SJCRH30 (cell line): ENCODE measurements at regions not wholly inside any gene's neighbourhood (a gene's known extent, or its start where the extent isn't known, plus 50 kb on each side); places are given as distances from the start of the nearest gene placed in this dataset.
A peak's percentile ranks its signal among the peaks of the same experiment; 100 is the strongest.
"Not testable (repeated sequence)": the region's sequence is repeated elsewhere in the genome, so short reads cannot be mapped to it uniquely, and the experiment has no call there.

Source experiments
- DNase-seq, 2 experiments: peaks; one replicate each; pipeline ENCODE4 v3.0.0-alpha.2; 2015 to 2020
- H3K27ac ChIP-seq: fragments of 250-450 bp; sonication (Bioruptor Pico); 2 replicates; pipeline ENCODE4 v1.5.1; 2020; ENCODE audit warnings: mild to moderate bottlenecking, moderate library complexity
- H3K27me3 ChIP-seq: fragments of 250-450 bp; sonication (Bioruptor Pico); 2 replicates; pipeline ENCODE4 v1.5.1; 2020; ENCODE audit warnings: mild to moderate bottlenecking, moderate library complexity
- H3K36me3 ChIP-seq: fragments of 250-450 bp; sonication (Bioruptor Pico); 2 replicates; pipeline ENCODE4 v1.5.1; 2020; ENCODE audit warnings: mild to moderate bottlenecking, moderate library complexity
- H3K4me1 ChIP-seq: fragments of 250-450 bp; sonication (Bioruptor Pico); 2 replicates; pipeline ENCODE4 v1.5.1; 2020; ENCODE audit warnings: mild to moderate bottlenecking, moderate library complexity
- H3K4me3 ChIP-seq: fragments of 250-450 bp; sonication (Bioruptor Pico); 2 replicates; pipeline ENCODE4 v1.5.1; 2020; ENCODE audit warnings: mild to moderate bottlenecking, moderate library complexity
- H3K9me3 ChIP-seq: fragments of 250-450 bp; sonication (Bioruptor Pico); replicated peaks from 2 replicates; pipeline ENCODE4 v1.5.1; 2020; ENCODE audit warnings: mild to moderate bottlenecking, moderate library complexity

- Histone ChIP-seq H3K4me1 (peaks cover 6% of the 10 kb centered on the region; the same call in 1 of the 2 replicates), H3K27me3 (no peaks in the 10 kb centered on the region), H3K36me3 (no peaks in the 10 kb centered on the region), H3K27ac (no peak overlapping the region), H3K9me3 (no peaks in the 10 kb centered on the region), H3K4me3 (no peak overlapping the region)
- peak; percentile 21 to 54 for DNase-seq
These were observed 132.2 kb downstream of the GLUL start for GRCh38 chr1:182259229-182259872.

- no peaks in the 10 kb centered on the region for H3K36me3 ChIP-seq
- H3K4me1 ChIP-seq: peaks cover 6% of the 10 kb centered on the region; the same call in 1 of the 2 replicates
- H3K9me3 ChIP-seq: no peaks in the 10 kb centered on the region
- H3K27me3 ChIP-seq: no peaks in the 10 kb centered on the region
- no peak overlapping the region for H3K4me3 ChIP-seq
- no peak for DNase-seq
- H3K27ac ChIP-seq: no peak overlapping the region
These were observed 134.1 kb downstream of the GLUL start for GRCh38 chr1:182257369-182258063.

GRCh38 chr1:182256931-182257330, 134.7 kb downstream of the GLUL start:
- H3K4me3 ChIP-seq: no peak overlapping the region
- no peak for DNase-seq
- H3K27ac ChIP-seq: no peak overlapping the region
- no peaks in the 10 kb centered on the region for H3K9me3 ChIP-seq
- no peaks in the 10 kb centered on the region for H3K27me3 ChIP-seq
- peaks cover 6% of the 10 kb centered on the region; the same call in 1 of the 2 replicates for H3K4me1 ChIP-seq
- no peaks in the 10 kb centered on the region for H3K36me3 ChIP-seq

- H3K27ac ChIP-seq: no peak overlapping the region
- no peaks in the 10 kb centered on the region for H3K36me3 ChIP-seq
- no peak for DNase-seq
- H3K9me3 ChIP-seq: no peaks in the 10 kb centered on the region
- no peak overlapping the region for H3K4me3 ChIP-seq
- no peaks in the 10 kb centered on the region for H3K27me3 ChIP-seq
- peaks cover 6% of the 10 kb centered on the region; the same call in 1 of the 2 replicates for H3K4me1 ChIP-seq
These were observed 136.1 kb downstream of the GLUL start for GRCh38 chr1:182255494-182255893.

GRCh38 chr1:182253319-182253860, 138.2 kb downstream of the GLUL start:
- H3K27ac ChIP-seq: no peak overlapping the region
- no peaks in the 10 kb centered on the region for H3K36me3 ChIP-seq
- no peaks in the 10 kb centered on the region for H3K27me3 ChIP-seq
- H3K4me1 ChIP-seq: no peaks in the 10 kb centered on the region
- H3K4me3 ChIP-seq: no peak overlapping the region
- no peaks in the 10 kb centered on the region for H3K9me3 ChIP-seq
- DNase-seq: no peak

- DNase-seq: no peak
- Histone ChIP-seq H3K9me3 (no peaks in the 10 kb centered on the region), H3K4me1 (no peaks in the 10 kb centered on the region), H3K4me3 (no peak overlapping the region), H3K27me3 (no peaks in the 10 kb centered on the region), H3K36me3 (no peaks in the 10 kb centered on the region), H3K27ac (no peak overlapping the region)
These were observed 140.0 kb downstream of the GLUL start for GRCh38 chr1:182251561-182251960.

- H3K4me1 ChIP-seq: no peaks in the 10 kb centered on the region
- H3K4me3 ChIP-seq: no peak overlapping the region
- no peaks in the 10 kb centered on the region for H3K36me3 ChIP-seq
- H3K27ac ChIP-seq: no peak overlapping the region
- no peaks in the 10 kb centered on the region for H3K9me3 ChIP-seq
- H3K27me3 ChIP-seq: no peaks in the 10 kb centered on the region
- DNase-seq: no peak
These were observed 142.4 kb downstream of the GLUL start for GRCh38 chr1:182249201-182249676.

- Histone ChIP-seq H3K27ac (no peak overlapping the region), H3K4me3 (no peak overlapping the region), H3K27me3 (no peaks in the 10 kb centered on the region), H3K9me3 (no peaks in the 10 kb centered on the region), H3K36me3 (no peaks in the 10 kb centered on the region), H3K4me1 (no peaks in the 10 kb centered on the region)
- no peak for DNase-seq
These were observed 142.9 kb downstream of the GLUL start for GRCh38 chr1:182248721-182249120.

GRCh38 chr1:182247813-182248212, 143.8 kb downstream of the GLUL start:
- not testable (repeated sequence) for H3K36me3 ChIP-seq, DNase-seq, H3K4me3 ChIP-seq, H3K4me1 ChIP-seq, H3K9me3 ChIP-seq, H3K27ac ChIP-seq, H3K27me3 ChIP-seq

- DNase-seq: no peak
- no peaks in the 10 kb centered on the region for H3K36me3 ChIP-seq
- H3K4me3 ChIP-seq: no peak overlapping the region
- no peaks in the 10 kb centered on the region for H3K4me1 ChIP-seq
- H3K27me3 ChIP-seq: no peaks in the 10 kb centered on the region
- H3K27ac ChIP-seq: no peak overlapping the region
- H3K9me3 ChIP-seq: no peaks in the 10 kb centered on the region
These were observed 144.8 kb downstream of the GLUL start for GRCh38 chr1:182246783-182247182.

- DNase-seq: no peak
- Histone ChIP-seq H3K4me1 (no peaks in the 10 kb centered on the region), H3K27me3 (no peaks in the 10 kb centered on the region), H3K27ac (no peak overlapping the region), H3K4me3 (no peak overlapping the region), H3K36me3 (no peaks in the 10 kb centered on the region), H3K9me3 (no peaks in the 10 kb centered on the region)
These were observed 146.6 kb downstream of the GLUL start for GRCh38 chr1:182245040-182245439.

- H3K9me3 ChIP-seq: no peaks in the 10 kb centered on the region
- H3K4me3 ChIP-seq: no peak overlapping the region
- DNase-seq: no peak
- no peak overlapping the region for H3K27ac ChIP-seq
- no peaks in the 10 kb centered on the region for H3K27me3 ChIP-seq
- H3K36me3 ChIP-seq: no peaks in the 10 kb centered on the region
- H3K4me1 ChIP-seq: no peaks in the 10 kb centered on the region
These were observed 147.1 kb downstream of the GLUL start for GRCh38 chr1:182244451-182244850.

GRCh38 chr1:182242641-182243040, 148.9 kb downstream of the GLUL start:
- no peak for DNase-seq
- H3K9me3 ChIP-seq: no peaks in the 10 kb centered on the region
- no peaks in the 10 kb centered on the region for H3K36me3 ChIP-seq
- no peaks in the 10 kb centered on the region for H3K4me1 ChIP-seq
- no peak overlapping the region for H3K27ac ChIP-seq
- no peaks in the 10 kb centered on the region for H3K27me3 ChIP-seq
- no peak overlapping the region for H3K4me3 ChIP-seq

GRCh38 chr1:182240085-182240484, 151.5 kb downstream of the GLUL start:
- Histone ChIP-seq H3K27me3 (no peaks in the 10 kb centered on the region), H3K4me3 (no peak overlapping the region), H3K27ac (no peak overlapping the region), H3K4me1 (no peaks in the 10 kb centered on the region), H3K36me3 (no peaks in the 10 kb centered on the region), H3K9me3 (no peaks in the 10 kb centered on the region)
- DNase-seq: no peak

- H3K9me3 ChIP-seq: no peaks in the 10 kb centered on the region
- no peaks in the 10 kb centered on the region for H3K36me3 ChIP-seq
- DNase-seq: no peak
- no peak overlapping the region for H3K4me3 ChIP-seq
- H3K27ac ChIP-seq: no peak overlapping the region
- no peaks in the 10 kb centered on the region for H3K27me3 ChIP-seq
- no peaks in the 10 kb centered on the region for H3K4me1 ChIP-seq
These were observed 153.2 kb downstream of the GLUL start for GRCh38 chr1:182238421-182238820.
